BE2C (cell line): ENCODE measurements at regions not wholly inside any gene's neighbourhood (a gene's known extent, or its start where the extent isn't known, plus 50 kb on each side); places are given as distances from the start of the nearest gene placed in this dataset.

ENCODE experiments used
- DNase-seq: peaks from one replicate; pipeline ENCODE4 v3.0.0-alpha.2; 2020
- H3K27me3 ChIP-seq: fragments of 250-450 bp; sonication (Bioruptor Pico); 2 replicates; pipeline ENCODE4 v1.5.1; 2020; ENCODE audit warnings: mild to moderate bottlenecking
- H3K36me3 ChIP-seq: fragments of 250-450 bp; sonication (Bioruptor Pico); 2 replicates; pipeline ENCODE4 v1.5.1; 2020; ENCODE audit warnings: mild to moderate bottlenecking
- H3K4me1 ChIP-seq: fragments of 250-450 bp; sonication (Bioruptor Pico); 2 replicates; pipeline ENCODE4 v1.5.1; 2020
- H3K4me3 ChIP-seq: 2 replicates; pipeline ENCODE4 v1.5.1; 2011; ENCODE audit warnings: low read depth, low read length
- H3K9me3 ChIP-seq: fragments of 250-450 bp; sonication (Bioruptor Pico); 2 replicates; pipeline ENCODE4 v1.5.1; 2020
- TF ChIP-seq, protein P1 (sequence below): IDR thresholded peaks from 2 replicates; pipeline ENCODE4 v1.5.1; 2012; ENCODE audit warnings: mild to moderate bottlenecking, low read depth, low read length

DNA sequence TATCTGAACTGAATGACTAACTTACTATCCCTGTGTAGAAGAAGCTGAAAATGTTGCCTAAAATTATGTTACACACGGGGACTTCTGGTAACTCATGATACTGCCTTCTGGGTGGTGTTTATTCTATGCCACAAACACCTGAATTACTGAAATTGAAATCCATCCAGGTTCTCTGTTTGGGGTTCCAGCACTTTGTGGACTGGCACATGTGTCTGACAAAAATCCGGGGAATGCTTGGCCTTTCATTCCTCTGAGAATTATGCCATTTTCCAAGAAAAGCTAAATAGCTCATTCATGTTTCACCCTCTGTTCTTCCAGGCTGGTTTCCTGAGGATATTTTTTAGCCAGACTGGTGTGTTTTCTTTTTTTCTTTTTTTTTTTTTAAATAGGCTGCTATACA, 59.5 kb upstream of the POU3F3 start:
- Histone ChIP-seq H3K27me3 (no peaks in the 10 kb centered on the region), H3K4me3 (no peak overlapping the region), H3K36me3 (no peaks in the 10 kb centered on the region), H3K4me1 (no peaks in the 10 kb centered on the region), H3K9me3 (no peaks in the 10 kb centered on the region)
- no peak for DNase-seq
- TF ChIP-seq, protein P1, sequence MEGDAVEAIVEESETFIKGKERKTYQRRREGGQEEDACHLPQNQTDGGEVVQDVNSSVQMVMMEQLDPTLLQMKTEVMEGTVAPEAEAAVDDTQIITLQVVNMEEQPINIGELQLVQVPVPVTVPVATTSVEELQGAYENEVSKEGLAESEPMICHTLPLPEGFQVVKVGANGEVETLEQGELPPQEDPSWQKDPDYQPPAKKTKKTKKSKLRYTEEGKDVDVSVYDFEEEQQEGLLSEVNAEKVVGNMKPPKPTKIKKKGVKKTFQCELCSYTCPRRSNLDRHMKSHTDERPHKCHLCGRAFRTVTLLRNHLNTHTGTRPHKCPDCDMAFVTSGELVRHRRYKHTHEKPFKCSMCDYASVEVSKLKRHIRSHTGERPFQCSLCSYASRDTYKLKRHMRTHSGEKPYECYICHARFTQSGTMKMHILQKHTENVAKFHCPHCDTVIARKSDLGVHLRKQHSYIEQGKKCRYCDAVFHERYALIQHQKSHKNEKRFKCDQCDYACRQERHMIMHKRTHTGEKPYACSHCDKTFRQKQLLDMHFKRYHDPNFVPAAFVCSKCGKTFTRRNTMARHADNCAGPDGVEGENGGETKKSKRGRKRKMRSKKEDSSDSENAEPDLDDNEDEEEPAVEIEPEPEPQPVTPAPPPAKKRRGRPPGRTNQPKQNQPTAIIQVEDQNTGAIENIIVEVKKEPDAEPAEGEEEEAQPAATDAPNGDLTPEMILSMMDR: no peak
